Hepatocyte (in vitro differentiated cells): ENCODE measurements at regions not wholly inside any gene's neighbourhood (a gene's known extent, or its start where the extent isn't known, plus 50 kb on each side); places are given as distances from the start of the nearest gene placed in this dataset.
"Not testable (repeated sequence)": the region's sequence is repeated elsewhere in the genome, so short reads cannot be mapped to it uniquely, and the experiment has no call there.

Source experiments
- EZH2 ChIP-seq: fragments of 200-600 bp; sonication (generic); IDR thresholded peaks from 2 replicates; pipeline ENCODE4 v1.6.1; 2016; ENCODE audit warnings: antibody characterized with exemption, mild to moderate bottlenecking, borderline replicate concordance
- EZH2phosphoT487 ChIP-seq: fragments of 200-600 bp; sonication (generic); IDR thresholded peaks from one replicate; pipeline ENCODE4 v1.6.1; 2018; ENCODE audit warnings: antibody characterized with exemption, mild to moderate bottlenecking, low read depth, moderate library complexity; ENCODE audit not compliant: unreplicated experiment, severe bottlenecking
- TF ChIP-seq, protein P1 (sequence below): fragments of 200-600 bp; sonication (generic); IDR thresholded peaks from 2 replicates; pipeline ENCODE4 v1.5.1; 2016; ENCODE audit warnings: antibody characterized with exemption, mild to moderate bottlenecking; ENCODE audit not compliant: poor library complexity

DNA sequence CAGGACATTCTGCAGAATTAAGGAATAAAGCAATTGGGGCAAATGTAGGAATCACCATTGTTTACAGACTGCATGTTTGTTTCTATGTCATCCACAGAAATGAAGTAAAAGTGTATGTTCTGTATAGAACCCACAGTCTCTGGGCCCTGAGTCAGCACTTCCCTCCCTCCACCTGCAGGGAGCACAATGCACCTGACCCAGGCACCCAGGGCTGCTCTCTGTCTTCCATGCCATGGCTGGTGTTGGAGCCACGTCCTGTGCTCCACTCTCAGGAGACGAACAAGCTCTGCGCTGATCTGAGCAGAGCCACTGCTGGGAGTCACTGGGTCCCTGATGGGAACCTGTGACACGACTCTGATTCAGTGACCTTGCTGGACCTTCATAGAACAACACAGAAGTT lies 942.5 kb downstream of the TMEM121 start:
- TF ChIP-seq, protein P1, sequence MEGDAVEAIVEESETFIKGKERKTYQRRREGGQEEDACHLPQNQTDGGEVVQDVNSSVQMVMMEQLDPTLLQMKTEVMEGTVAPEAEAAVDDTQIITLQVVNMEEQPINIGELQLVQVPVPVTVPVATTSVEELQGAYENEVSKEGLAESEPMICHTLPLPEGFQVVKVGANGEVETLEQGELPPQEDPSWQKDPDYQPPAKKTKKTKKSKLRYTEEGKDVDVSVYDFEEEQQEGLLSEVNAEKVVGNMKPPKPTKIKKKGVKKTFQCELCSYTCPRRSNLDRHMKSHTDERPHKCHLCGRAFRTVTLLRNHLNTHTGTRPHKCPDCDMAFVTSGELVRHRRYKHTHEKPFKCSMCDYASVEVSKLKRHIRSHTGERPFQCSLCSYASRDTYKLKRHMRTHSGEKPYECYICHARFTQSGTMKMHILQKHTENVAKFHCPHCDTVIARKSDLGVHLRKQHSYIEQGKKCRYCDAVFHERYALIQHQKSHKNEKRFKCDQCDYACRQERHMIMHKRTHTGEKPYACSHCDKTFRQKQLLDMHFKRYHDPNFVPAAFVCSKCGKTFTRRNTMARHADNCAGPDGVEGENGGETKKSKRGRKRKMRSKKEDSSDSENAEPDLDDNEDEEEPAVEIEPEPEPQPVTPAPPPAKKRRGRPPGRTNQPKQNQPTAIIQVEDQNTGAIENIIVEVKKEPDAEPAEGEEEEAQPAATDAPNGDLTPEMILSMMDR = not testable (repeated sequence)
- TF ChIP-seq EZH2, EZH2phosphoT487: not testable (repeated sequence)
